MCF 10A (cell line): ENCODE measurements at regions not wholly inside any gene's neighbourhood (a gene's known extent, or its start where the extent isn't known, plus 50 kb on each side); places are given as distances from the start of the nearest gene placed in this dataset.

Source experiments
- BruUV-seq: library from RNA; stranded (reverse); fragments of 400-500 nt; replicated peaks from 2 replicates; lab custom pipeline; 2021; lab: Mats Ljungman, UMichigan
- CTCF ChIA-PET: fragments of 300-600 bp; sonication (Branson Sonifier 250); formaldehyde crosslinking; extraction: SDS; loops from one replicate; lab custom pipeline; 2021; ENCODE audit warnings: antibody characterized with exemption, inconsistent platforms; lab: Yijun Ruan, JAX
- POLR2A ChIA-PET: fragments of 300-600, 350-650 bp; sonication (Branson Sonifier 250); formaldehyde crosslinking; extraction: SDS; loops from one replicate; lab custom pipeline; 2020; ENCODE audit warnings: antibody characterized with exemption, inconsistent platforms; lab: Yijun Ruan, JAX
- DNase-seq: peaks from one replicate; pipeline ENCODE4 v3.0.0-alpha.2; 2018; ENCODE audit not compliant: unreplicated experiment
- H3K27ac Mint-ChIP-seq: one replicate; pipeline ENCODE4 v1.8.0; 2022; ENCODE audit warnings: mild to moderate bottlenecking, low read depth, mixed read lengths; ENCODE audit not compliant: unreplicated experiment
- H3K27me3 Mint-ChIP-seq: one replicate; pipeline ENCODE4 v1.8.0; 2022; ENCODE audit warnings: mixed read lengths; ENCODE audit not compliant: insufficient read depth, unreplicated experiment
- H3K36me3 Mint-ChIP-seq: one replicate; pipeline ENCODE4 v1.8.0; 2022; ENCODE audit warnings: mild to moderate bottlenecking, moderate library complexity, mixed read lengths; ENCODE audit not compliant: insufficient read depth, unreplicated experiment
- H3K4me1 Mint-ChIP-seq: one replicate; pipeline ENCODE4 v1.8.0; 2022; ENCODE audit warnings: mixed read lengths; ENCODE audit not compliant: insufficient read depth, unreplicated experiment
- H3K4me3 Mint-ChIP-seq: one replicate; pipeline ENCODE4 v1.8.0; 2022; ENCODE audit warnings: mild to moderate bottlenecking, moderate library complexity, mixed read lengths; ENCODE audit not compliant: unreplicated experiment
- H3K9me3 Mint-ChIP-seq: one replicate; pipeline ENCODE4 v1.8.0; 2022; ENCODE audit warnings: mixed read lengths; ENCODE audit not compliant: unreplicated experiment
- CTCF ChIP-seq: fragments of 200-600 bp; IDR thresholded peaks from one replicate; pipeline ENCODE4 v1.8.0; 2022; ENCODE audit warnings: antibody characterized with exemption, mild to moderate bottlenecking; ENCODE audit not compliant: unreplicated experiment
- intact Hi-C: fragments of 100-400 bp; cut with micrococcal nuclease; formaldehyde crosslinking; loops from 2 replicates; pipeline ENCODE4 v1.14.1; 2022

GRCh38 chr6:9085054-9085708, 649.8 kb upstream of the SLC35B3 start:
- Mint-ChIP-seq H3K36me3 (no peaks in the 10 kb centered on the region), H3K4me1 (no peaks in the 10 kb centered on the region), H3K27me3 (no peaks in the 10 kb centered on the region), H3K9me3 (no peaks in the 10 kb centered on the region), H3K27ac (no peak overlapping the region), H3K4me3 (no peak overlapping the region)
- no peak for TF ChIP-seq CTCF
- DNase-seq = no peak
- CTCF ChIA-PET = no interaction called here
- intact Hi-C loops = no loop called here
- POLR2A ChIA-PET = no interaction called here
- BruUV-seq = no TSS peak

DNA sequence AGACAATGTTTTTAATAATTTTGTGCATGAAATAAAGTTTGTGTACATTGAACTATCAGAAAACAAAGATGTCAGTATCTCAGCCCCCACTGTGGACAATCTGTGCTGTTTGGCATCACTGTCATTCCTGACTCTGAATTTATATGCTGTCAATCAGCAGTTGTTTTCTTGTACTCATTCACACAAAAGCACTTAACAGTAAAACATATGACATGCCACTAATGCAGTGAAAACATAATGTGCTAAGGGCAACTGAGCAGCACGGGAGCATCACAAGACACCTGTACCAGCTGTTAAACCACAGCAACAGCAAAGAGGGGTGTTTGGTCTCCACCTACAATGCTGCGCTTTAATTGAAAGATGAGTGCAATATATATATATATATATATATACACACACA, 647.8 kb upstream of the SLC35B3 start:
- H3K27me3 Mint-ChIP-seq = no peaks in the 10 kb centered on the region
- no peak overlapping the region for H3K4me3 Mint-ChIP-seq
- peaks cover 4% of the 10 kb centered on the region for H3K4me1 Mint-ChIP-seq
- ChIA-PET CTCF (no interaction called here), POLR2A (no interaction called here)
- H3K9me3 Mint-ChIP-seq = no peaks in the 10 kb centered on the region
- H3K36me3 Mint-ChIP-seq = no peaks in the 10 kb centered on the region
- no peak for TF ChIP-seq CTCF
- H3K27ac Mint-ChIP-seq = no peak overlapping the region
- intact Hi-C loops = no loop called here
- no TSS peak for BruUV-seq
- DNase-seq = no peak

DNA sequence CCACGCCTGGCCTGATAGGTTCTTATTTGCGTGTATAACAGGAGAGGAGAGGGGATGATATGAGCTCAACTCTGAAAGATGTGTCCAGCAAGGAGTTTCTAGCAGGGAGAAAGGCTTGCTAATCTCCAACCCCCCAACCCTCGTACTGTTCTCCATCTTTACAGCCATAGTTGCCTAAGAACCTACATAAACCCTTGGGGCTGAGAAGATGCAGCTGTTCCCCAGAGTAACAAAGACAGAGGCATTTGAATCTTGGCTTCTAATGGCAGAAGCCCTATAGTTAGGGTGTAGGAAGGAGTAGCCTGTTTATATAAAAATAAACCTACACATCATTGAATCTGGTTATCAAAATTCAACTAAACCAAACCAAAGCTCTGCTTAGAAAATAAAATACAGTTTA, 631.4 kb upstream of the SLC35B3 start:
- BruUV-seq = no TSS peak
- CTCF ChIA-PET = no interaction called here

GRCh38 chr6:9064156-9064555, 628.8 kb upstream of the SLC35B3 start:
- H3K4me3 Mint-ChIP-seq = no peak overlapping the region
- no peaks in the 10 kb centered on the region for H3K27me3 Mint-ChIP-seq
- H3K4me1 Mint-ChIP-seq = peaks cover 22% of the 10 kb centered on the region
- H3K27ac Mint-ChIP-seq = peak overlapping the region; percentile 49
- TF ChIP-seq CTCF = no peak
- no TSS peak for BruUV-seq
- ChIA-PET CTCF (interaction anchor here (0.6 to 1.0 kb wide), 2 partner anchors 87 to 353 kb away, joined by 3 to 4 read pairs; no protein-coding TSS in a partner anchor), POLR2A (interaction anchor here (0.7 to 1.7 kb wide), 12 partner anchors 9 to 1365 kb away, joined by 3 to 6 read pairs (median 3); partner anchors contain the start of gene TFAP2A)
- DNase-seq = peak; percentile 60
- H3K9me3 Mint-ChIP-seq = no peaks in the 10 kb centered on the region
- intact Hi-C loops = no loop called here
- H3K36me3 Mint-ChIP-seq = no peaks in the 10 kb centered on the region

More for the DNA sequence above, 631.4 kb upstream of the SLC35B3 start:
- intact Hi-C loops = no loop called here
- Mint-ChIP-seq H3K36me3 (no peaks in the 10 kb centered on the region), H3K4me1 (peaks cover 22% of the 10 kb centered on the region), H3K4me3 (no peak overlapping the region), H3K9me3 (no peaks in the 10 kb centered on the region), H3K27ac (no peak overlapping the region), H3K27me3 (no peaks in the 10 kb centered on the region)
- DNase-seq = no peak
- POLR2A ChIA-PET = no interaction called here
- TF ChIP-seq CTCF = no peak
